Ascending aorta (tissue), 2 donors: ENCODE measurements at regions not wholly inside any gene's neighbourhood (a gene's known extent, or its start where the extent isn't known, plus 50 kb on each side); places are given as distances from the start of the nearest gene placed in this dataset.
A peak's percentile ranks its signal among the peaks of the same experiment; 100 is the strongest.
"Not testable (repeated sequence)": the region's sequence is repeated elsewhere in the genome, so short reads cannot be mapped to it uniquely, and the experiment has no call there.

Source experiments
- DNase-seq, 2 donors: peaks; one replicate each; pipeline ENCODE4 v3.0.0-alpha.2; 2019; ENCODE audit warnings: low spot score in 2 of 2
- H3K27ac ChIP-seq, 2 donors: fragments of 200-600 bp; sonication (generic); one replicate each; pipeline ENCODE4 v1.5.1; 2016 to 2017; ENCODE audit warnings: mild to moderate bottlenecking in 1 of 2
- H3K27me3 ChIP-seq: fragments of 200-600 bp; sonication (generic); one replicate; pipeline ENCODE4 v1.5.1; 2017
- H3K36me3 ChIP-seq, 2 donors: fragments of 200-600 bp; sonication (generic); one replicate each; pipeline ENCODE4 v1.5.1; 2016
- H3K4me1 ChIP-seq, 2 donors: fragments of 200-600 bp; sonication (generic); one replicate each; pipeline ENCODE4 v1.5.1; 2016 to 2017; ENCODE audit warnings: mild to moderate bottlenecking in 1 of 2
- H3K4me3 ChIP-seq, 2 donors: fragments of 200-600 bp; sonication (generic); one replicate each; pipeline ENCODE4 v1.5.1; 2016 to 2017; ENCODE audit warnings: mild to moderate bottlenecking in 1 of 2
- H3K9me3 ChIP-seq, 2 donors: fragments of 200-600 bp; sonication (generic); one replicate each; pipeline ENCODE4 v1.5.1; 2016
- intact Hi-C: fragments of 100-400 bp; cut with DNase I; formaldehyde crosslinking; loops from one replicate; pipeline ENCODE4 v1.15.1; 2023
- TF ChIP-seq, protein P1 (sequence below), 3 experiments: fragments of 200-600 bp in 2 of 3; fragments of 450-650 bp in 1 of 3; sonication (generic) in 2 of 3; IDR thresholded peaks; one replicate each; pipeline ENCODE4 v1.5.1; 2016 to 2019; ENCODE audit warnings: antibody characterized with exemption in 3 of 3, mild to moderate bottlenecking in 1 of 3, moderate library complexity in 1 of 3

DNA sequence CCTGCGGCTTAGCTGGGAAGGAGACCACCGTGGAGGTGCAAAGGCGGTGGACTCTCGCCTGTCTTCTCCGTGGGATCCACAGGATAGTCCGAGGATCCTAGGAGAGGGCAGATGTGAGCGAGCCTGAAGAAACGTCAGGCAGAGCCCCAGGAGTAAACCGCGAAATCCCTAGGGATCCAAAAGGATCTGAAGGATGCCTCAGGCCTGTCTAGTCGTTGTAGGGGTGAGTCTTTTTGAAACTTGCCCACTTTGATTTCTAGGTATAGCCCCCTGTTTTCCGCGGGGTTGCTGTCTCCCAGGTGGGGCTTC lies 576.5 kb downstream of the KCNJ18 start:
- H3K9me3 ChIP-seq, result no peaks in the 10 kb centered on the region
- H3K36me3 ChIP-seq, result no peaks in the 10 kb centered on the region
- intact Hi-C loops, result no loop called here
- no peak for DNase-seq
- H3K4me3 ChIP-seq, result no peak overlapping the region
- no peaks in the 10 kb centered on the region for H3K4me1 ChIP-seq
- no peaks in the 10 kb centered on the region for H3K27me3 ChIP-seq
- TF ChIP-seq, protein P1, sequence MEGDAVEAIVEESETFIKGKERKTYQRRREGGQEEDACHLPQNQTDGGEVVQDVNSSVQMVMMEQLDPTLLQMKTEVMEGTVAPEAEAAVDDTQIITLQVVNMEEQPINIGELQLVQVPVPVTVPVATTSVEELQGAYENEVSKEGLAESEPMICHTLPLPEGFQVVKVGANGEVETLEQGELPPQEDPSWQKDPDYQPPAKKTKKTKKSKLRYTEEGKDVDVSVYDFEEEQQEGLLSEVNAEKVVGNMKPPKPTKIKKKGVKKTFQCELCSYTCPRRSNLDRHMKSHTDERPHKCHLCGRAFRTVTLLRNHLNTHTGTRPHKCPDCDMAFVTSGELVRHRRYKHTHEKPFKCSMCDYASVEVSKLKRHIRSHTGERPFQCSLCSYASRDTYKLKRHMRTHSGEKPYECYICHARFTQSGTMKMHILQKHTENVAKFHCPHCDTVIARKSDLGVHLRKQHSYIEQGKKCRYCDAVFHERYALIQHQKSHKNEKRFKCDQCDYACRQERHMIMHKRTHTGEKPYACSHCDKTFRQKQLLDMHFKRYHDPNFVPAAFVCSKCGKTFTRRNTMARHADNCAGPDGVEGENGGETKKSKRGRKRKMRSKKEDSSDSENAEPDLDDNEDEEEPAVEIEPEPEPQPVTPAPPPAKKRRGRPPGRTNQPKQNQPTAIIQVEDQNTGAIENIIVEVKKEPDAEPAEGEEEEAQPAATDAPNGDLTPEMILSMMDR (IDR thresholded peaks at IDR 0.05), result no peak
- H3K27ac ChIP-seq, result no peak overlapping the region

DNA sequence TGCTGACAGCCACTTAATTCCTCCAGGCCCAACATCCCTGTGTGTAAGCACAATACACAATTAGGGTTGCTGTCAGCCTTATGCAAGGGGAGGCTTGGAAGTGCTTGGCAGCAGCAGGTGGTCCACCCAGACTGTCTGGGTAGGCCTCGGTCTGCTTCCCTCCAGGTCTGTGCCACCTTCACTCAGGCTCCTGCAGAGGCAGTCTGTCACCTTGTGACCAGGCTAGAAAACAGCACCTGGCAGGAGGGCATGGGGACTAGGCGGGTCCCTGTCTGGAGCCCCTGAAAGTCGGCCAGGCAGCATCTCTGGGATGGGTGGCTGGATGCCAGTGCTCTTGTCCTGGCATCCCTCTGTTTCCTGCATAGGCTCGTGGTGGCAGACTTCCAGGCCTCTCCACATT lies 578.1 kb downstream of the KCNJ18 start:
- Histone ChIP-seq H3K36me3 (no peaks in the 10 kb centered on the region), H3K27me3 (no peaks in the 10 kb centered on the region), H3K9me3 (no peaks in the 10 kb centered on the region), H3K4me1 (no peaks in the 10 kb centered on the region), H3K4me3 (no peak overlapping the region), H3K27ac (no peak overlapping the region)
- TF ChIP-seq, protein P1 (IDR thresholded peaks at IDR 0.05), result no peak
- no peak for DNase-seq
- intact Hi-C loops, result no loop called here

DNA sequence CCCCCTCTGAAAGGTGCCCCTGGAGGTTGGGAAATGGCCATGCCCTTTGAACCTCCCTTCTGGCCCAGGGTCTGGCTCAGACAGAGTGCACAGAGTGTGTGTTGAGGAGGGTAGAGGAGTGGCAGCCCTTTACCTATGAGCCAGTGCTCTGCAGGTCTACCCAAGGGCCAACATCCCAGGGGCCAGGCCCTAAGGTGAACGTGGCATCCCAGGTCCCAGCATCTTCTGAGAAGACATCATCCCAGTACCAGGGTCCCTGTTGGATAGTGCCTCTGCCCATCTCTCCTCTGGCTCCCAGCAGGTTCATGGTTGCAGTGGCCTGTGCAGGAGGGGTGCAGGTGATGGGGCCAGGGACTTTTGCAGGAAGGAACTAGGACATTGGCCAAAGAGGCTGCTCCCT lies 578.5 kb downstream of the KCNJ18 start:
- H3K4me1 ChIP-seq, H3K27ac ChIP-seq, H3K27me3 ChIP-seq, DNase-seq, H3K4me3 ChIP-seq, intact Hi-C loops, H3K9me3 ChIP-seq, H3K36me3 ChIP-seq: not testable (repeated sequence)

DNA sequence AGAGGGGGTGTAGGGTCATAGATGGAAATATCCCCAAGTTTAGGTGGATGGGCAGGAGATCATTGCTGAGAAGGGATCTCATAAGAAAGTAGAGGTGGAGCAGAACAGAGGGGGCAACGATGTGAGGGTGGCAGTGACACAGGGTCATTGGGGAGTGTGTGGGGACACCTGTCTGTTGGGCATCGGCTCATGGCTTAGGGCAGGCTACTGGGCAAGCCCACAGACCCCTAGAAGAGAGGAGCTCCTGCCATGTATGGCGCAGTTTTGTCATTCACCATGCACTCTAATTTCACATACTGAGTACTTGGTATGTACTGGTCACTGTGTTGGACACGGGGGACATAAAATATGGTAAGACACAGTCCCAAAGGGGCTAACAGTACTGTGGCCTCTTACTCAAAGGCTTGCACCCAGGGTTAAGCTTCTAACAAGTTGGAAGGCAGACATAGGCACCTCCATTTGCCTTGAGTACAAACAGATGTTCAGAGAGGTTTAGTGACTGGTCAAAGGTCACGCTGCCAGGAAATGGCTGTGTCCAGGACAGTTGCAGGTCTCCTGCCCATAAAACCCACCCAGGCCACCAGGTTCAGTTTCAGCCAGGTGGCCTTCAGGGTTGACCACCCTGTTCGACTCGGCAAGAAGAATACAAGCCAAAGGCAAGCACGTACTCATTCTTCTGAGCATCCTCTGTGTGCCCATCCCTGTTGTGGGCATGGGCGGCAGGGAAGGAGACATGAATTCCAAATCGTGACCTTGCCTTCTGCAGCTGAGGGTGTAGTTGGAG lies 580.2 kb downstream of the KCNJ18 start:
- DNase-seq, result no peak
- TF ChIP-seq, protein P1 (IDR thresholded peaks at IDR 0.05), result no peak

DNA sequence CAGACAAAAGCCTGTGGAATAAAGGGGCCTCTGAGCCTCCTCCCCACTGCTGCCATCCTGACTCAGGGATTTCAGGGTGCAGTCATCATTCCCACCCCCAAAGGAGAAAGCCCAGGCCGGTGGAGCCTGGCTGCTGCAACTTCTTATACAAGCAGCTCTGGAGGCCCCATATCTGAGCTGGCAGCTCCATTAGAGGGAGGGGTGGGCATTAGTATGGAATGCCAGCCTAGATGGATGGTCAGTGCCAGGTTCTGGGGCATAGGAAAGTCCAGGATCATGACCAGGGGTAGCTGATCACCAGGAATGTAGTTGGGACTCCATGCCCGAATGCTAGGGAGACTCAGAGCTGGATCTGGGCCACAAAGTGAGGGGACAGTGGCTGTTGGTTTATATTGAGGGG lies 581.0 kb downstream of the KCNJ18 start:
- H3K27ac ChIP-seq, result no peak overlapping the region
- TF ChIP-seq, protein P1 (IDR thresholded peaks at IDR 0.05), result no peak
- H3K27me3 ChIP-seq, result no peaks in the 10 kb centered on the region
- no peaks in the 10 kb centered on the region for H3K9me3 ChIP-seq
- no peaks in the 10 kb centered on the region for H3K36me3 ChIP-seq
- no peak for DNase-seq
- no peaks in the 10 kb centered on the region for H3K4me1 ChIP-seq
- intact Hi-C loops, result no loop called here
- H3K4me3 ChIP-seq, result no peak overlapping the region

More for the DNA sequence above, 580.2 kb downstream of the KCNJ18 start:
- Histone ChIP-seq H3K27ac (no peak overlapping the region), H3K27me3 (no peaks in the 10 kb centered on the region), H3K36me3 (no peaks in the 10 kb centered on the region), H3K4me1 (no peaks in the 10 kb centered on the region), H3K9me3 (no peaks in the 10 kb centered on the region), H3K4me3 (no peak overlapping the region)
- intact Hi-C loops, result no loop called here

DNA sequence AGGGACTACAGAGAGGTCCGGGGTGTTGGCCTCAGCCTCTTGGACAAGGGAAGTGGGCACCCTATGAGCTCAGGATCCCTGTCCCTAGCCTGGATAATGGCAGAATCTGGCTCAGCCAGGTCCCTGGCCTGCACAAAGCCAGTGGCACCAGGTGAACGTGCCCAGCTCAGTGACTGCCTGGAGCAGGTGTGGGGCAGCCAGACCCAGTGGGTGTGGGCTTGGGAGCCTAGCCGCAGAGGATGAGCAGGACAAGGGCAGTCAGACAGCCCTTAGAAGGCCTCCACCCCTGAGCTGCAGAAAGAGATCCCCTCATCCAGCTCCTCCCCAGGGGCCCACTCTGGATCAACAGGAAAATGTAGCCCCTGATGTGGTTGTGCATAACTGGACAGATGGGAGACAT lies 585.3 kb downstream of the KCNJ18 start:
- no peaks in the 10 kb centered on the region for H3K4me1 ChIP-seq
- no peak overlapping the region for H3K4me3 ChIP-seq
- peak in 1 of 2 donors; percentile 50 for DNase-seq
- H3K27ac ChIP-seq, result no peak overlapping the region
- no peaks in the 10 kb centered on the region for H3K36me3 ChIP-seq
- TF ChIP-seq, protein P1 (IDR thresholded peaks at IDR 0.05), result no peak
- intact Hi-C loops, result no loop called here
- H3K27me3 ChIP-seq, result no peaks in the 10 kb centered on the region
- no peaks in the 10 kb centered on the region for H3K9me3 ChIP-seq
